NCI-H446 (cell line): ENCODE measurements at regions not wholly inside any gene's neighbourhood (a gene's known extent, or its start where the extent isn't known, plus 50 kb on each side); places are given as distances from the start of the nearest gene placed in this dataset.

Source experiments
- DNase-seq, 2 experiments: peaks; one replicate each; lab custom pipeline; 2025; lab: John Stamatoyannopoulos, UW

DNA sequence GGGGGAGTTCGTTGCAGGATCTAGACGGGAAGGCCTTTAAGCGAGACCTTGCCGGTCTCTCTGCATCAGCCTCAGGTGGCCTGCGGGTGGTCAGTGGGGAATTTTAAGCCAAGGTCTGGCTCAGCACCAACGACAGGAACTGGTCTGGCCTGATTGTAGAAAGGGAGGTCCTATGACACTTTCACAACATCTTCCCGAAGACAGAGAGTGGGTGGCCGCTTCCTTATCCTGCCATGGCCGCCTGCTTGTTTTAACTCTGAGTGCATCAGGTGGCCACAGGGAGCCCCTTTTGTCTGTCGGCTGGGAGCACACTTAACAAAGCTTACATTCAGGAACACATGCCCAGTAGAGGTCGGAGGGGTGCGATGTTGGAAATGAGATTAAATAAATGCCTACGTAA, 363.7 kb upstream of the MYT1L start:
- no peak for DNase-seq

DNA sequence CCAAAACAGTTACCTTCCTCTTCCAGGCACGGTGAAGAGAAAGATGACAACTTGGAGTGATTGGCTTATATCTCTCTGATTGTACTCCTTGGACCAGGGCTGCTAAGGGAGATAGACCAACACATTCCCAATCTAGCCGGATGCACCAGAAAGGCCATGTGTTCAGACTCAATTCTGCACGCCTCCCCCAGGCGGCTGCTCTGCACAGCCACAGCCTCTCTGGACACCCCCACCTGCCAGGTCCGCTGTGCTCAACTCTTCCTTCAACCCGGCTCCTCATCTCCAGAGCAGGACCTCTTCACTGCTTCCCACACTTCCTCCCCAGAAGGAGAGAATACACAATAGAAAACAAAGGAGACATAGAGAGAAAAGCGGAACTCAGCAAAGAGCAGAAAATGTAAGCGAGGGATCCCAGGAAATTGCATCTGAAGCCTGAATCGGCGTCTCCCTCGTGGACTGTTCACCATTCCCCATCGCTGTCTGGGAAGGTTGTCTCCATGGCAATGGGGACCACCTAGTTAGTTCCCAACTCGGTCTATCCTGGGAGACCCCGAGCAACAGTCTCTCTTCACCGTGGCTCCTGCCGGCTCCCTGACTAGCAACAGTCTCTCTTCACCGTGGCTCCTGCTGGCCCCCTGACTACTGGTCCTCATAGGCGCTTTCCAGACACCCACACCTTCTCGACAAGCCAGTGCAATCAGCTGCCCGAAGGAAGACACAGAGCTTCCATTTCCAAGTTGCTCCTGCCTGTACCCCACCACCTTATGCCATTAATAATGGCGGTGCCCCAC, 361.7 kb upstream of the MYT1L start:
- no peak for DNase-seq

DNA sequence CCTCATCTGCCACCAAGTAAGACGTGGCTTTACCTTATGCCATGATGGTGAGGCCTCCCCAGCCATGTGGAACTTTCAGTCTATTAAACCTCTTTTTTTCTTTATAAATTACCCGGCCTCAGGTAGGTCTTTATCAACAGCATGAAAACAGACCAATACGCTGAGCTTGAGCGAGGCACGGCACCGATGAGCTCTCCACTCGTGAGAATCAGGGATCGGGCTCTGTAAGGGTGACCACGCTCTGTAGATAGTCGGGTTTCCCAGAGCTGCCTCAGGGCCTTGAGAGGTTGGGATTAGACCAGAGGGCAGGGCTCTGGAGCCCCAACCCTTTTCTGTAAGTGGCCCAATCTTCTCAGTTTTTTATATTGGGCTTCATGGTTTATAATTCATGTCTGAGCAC, 360.3 kb upstream of the MYT1L start:
- DNase-seq, result no peak

DNA sequence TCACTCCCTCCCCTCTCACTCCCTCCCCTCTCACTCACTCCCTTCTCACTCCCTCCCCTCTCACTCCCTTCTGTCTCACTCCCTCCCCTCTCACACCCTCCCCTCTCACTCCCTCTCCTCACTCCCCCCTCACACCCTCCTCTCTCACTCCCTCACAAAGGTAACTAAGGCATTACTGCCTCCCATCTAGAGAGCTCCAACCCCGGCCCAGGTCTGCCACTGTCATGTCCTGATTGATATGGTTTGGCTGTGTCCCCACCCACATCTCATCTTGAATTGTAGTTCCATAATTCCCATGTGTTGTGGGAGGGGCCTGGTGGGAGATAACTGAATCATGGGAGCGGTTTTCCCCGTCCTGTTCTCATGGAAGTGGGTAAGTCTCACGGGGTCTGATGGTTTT, 359.9 kb upstream of the MYT1L start:
- no peak for DNase-seq

DNA sequence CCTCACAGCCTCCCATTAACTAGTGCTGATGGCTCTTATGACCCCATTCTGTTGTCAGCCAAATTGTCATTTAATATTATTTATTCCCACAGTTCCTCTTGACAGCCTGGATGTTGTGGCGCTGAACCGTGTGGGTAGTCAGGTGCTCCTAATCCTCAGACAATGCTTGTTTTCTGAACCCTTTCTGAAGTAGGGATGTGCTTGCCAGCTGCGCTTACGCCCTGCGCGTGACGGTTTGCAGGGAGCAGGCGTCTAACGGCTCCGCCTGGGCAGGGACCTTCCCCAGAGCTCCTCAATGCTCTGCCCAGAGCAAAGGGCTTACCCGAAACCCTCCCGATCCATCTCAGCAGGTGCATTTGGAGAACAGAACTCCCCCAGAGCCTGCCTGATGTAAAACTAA, 358.2 kb upstream of the MYT1L start:
- DNase-seq, result no peak

DNA sequence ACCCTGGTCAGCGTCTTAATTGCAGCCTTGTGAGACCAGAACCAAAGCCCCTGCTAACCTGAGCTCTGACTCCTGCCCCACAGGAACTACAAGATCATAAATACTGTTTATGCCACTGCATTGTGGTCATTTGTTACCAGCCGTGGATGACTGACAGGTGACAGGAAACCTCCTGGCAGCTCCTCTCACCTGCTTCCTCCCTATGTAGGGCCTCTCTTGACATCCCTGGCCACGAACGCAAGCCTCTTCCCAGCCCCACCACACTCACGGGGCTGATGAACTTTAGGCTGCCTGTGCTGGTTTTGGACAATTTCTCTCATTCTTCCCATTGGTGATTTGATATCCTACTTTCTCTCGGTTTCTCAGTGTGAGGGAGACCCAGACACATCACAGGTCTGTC, 357.2 kb upstream of the MYT1L start:
- no peak for DNase-seq

DNA sequence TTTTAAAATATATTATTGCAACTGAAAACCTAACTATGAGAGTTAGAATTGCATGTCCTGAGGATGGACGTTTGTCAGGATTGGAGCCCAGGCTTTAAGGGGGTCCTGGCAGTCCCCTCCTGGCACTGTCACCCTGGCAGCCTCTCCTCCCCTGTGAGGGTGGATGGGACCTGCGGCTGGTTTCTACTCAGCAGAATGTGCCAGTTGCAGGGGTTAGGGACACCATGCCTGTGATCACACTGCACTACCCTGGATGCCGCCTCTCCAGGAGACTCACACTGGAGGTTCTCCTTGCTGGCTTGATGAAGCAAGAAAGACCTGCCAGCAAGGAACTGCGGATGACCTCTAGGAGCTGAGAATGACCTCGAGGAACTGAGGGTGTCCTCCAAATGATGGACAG, 356.7 kb upstream of the MYT1L start:
- no peak for DNase-seq

DNA sequence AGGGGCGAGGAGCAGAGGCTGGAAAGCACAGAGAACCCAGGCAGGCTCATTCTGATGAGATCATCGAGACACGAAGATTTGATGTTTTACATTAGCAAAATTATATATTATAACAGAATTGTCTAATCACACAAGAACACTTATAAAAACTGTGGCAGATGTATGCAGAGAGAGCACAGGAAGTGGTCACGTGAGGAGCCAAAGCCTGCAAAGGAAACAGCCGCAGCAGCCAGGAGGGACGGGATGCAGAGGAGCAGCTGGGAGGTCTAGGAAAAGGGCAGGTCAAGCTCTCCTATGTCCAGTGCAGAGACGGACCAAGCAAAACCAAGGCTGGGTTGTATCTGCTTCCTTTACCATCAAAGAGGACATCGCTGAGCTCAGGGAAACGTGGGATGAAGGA, 355.1 kb upstream of the MYT1L start:
- DNase-seq, result no peak

DNA sequence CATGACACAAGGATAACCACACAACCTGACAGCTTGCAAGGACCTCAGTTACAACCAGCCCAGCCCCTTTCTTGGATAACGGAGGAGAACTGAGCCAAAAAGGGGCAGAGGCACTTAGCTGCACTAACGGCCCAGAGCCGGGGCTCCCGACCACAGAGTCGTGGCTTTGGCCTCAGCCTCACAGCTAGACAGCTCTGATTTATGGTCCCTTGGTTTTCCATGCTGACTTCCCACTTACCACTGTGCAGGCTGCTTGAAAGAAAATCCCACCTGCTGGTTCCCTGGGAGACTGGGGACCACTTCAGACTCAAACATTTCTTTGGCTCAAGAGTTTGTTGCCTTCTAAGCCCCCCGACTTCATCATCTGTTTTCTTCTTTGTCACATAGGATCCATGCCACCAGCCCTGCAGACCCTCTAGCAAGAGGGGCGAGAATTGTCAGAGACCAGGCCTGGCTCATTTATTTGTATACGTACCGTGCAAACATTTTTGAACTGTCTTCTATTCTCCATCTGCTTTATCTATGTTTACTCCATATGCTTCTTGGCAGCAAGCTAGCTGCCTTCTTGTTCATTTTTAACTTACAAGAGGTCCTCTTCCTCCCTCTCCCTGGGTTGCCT, 352.6 kb upstream of the MYT1L start:
- DNase-seq, result peak; percentile 21 to 59

DNA sequence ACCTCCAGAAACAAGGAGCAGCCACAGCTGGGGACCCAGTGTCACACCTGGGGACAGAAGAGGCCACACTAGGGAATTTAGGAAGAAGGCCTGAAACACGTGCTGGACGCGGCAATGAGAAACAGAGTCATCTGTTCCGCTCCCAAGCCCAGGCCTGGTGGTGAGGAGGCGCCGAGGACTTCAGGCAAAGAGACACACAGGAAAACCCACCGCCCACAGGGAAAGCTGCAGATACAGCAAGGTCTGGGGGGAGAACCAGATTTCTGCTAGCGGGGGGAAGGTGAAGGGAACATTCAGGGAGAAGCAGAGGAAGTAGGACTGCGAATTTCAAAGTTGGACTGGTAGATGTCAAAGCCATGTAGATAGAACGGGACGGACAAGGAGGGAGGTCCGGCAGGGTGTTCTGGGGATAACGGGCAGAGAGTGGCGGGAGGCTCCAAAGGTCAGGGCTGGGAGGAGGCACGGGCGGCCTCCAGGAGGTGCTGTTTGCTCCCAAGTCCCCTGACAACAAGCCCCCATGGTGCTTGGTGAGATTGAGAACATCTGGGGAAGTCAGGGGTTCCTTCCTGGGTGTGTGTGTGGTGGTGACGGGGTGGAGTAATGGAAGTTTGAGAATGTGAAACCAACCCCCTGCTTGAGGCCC, 351.7 kb upstream of the MYT1L start:
- no peak for DNase-seq

DNA sequence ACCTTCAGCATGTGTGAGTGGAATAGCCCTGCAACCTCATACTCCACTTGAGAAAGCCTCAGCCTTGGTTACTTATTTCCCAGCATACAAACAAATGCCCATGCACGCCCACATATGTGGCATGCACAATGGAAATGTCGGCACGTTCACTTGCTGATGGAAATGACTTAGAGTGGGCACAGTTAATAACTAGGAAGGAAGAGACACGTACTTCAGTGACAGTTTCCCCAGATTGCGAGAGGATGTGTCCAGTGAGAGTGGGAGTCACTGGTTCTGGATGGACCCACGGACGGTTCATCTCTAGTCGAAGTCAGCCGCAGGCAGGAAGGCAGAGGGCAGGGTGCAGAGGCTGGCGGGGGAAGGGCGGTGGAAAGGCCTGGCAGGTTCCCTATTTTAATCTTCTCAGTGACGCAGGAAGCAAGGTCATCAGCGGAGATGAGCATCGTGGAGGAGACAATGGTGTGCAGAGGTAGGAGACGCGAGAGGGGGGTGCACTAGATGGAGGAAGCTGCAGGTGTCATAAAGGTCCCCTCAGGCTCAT, 350.7 kb upstream of the MYT1L start:
- no peak for DNase-seq

DNA sequence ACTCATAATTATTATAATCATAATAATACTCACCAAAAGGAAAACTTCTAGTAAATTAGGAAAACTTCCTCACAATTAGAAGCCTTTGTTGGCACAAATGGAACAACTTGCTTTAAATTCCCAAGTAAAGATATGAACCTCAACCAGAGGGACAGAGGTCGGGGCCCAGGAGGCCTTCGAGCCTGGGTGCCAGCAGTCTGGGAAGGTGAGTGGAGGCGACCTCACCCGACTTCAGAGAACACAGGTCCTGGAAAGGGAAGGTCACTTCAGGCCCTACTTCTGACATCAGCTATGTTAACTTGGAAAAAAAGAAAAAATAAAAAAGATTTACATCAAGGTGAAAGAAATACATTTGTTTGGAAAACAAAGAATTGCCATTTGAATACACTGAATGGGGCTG, 350.0 kb upstream of the MYT1L start:
- no peak for DNase-seq

DNA sequence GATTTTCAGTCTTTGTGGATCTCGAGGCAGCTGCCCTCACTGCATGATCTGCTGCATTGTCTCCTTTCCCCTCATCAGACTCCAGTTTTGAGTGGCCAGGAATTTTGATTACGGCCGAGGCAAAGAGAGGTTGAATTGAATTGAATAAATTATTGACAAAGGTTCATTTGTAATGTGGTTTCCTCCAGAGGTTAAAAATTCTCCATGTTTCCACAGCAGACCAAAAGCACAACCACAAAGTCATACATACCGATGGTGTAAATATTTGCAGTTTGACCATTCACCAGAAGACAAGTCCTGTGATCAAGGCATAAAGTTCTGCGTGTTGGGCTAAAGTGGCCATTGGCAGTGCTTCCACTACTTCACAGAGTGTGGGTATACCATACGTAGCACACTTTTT, 343.8 kb upstream of the MYT1L start:
- no peak for DNase-seq

DNA sequence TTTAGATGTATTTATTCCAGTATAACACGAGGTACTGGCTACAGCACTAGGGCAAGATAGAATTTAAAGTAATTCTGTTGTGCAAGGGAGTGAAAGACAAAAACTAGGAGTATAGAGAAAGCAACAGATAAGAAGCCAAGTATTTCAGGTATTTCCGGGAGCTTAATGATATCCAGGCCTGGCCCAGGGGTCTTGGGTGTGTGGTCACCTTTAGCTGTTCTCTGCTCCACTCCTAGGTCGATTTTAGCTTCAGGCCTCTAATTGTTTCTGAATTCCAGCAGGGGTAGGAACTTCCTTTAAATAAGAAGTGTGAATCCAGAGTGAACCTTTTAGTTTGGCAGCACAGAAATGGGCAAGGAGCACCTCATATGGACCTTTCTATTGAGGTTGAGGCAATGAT, 342.3 kb upstream of the MYT1L start:
- DNase-seq, result no peak

DNA sequence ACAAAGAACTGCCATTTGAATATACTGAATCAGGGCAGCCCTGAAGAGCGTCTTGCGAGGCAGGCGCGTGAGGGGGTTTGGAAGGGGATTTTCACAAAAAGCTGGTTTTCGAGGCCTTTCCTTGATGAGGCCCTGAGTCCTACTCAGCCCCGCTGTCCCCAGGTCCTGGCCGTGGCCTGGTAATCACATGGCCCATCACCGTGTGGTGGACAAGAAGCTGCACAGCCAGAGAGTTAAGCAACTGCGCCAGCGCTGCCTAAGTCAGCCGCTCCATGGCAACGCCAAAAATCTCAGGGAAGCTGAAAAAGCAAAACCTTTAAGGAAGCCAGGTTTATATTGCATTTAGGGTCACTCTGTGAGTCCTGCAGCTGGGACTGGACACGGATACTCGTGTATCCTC, 341.2 kb upstream of the MYT1L start:
- DNase-seq, result no peak

DNA sequence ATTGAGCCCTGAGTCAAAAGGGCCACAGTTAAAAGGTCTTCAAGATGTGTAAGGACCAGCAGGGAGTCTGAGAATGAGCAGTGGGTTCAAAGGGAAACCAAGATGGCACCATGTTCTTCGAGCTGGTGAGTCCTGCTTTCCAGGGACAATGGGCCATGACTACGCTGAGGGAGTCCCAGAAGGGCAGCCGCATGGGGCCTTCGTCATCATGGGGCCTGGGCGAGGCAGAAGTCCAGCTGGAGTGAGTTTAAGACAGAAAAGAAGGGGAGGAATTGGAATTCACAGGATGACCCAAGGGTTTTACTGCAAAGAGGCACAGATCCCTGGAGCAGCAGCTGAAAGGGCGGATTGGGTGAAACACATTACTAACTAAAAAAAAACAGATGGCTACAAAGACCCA, 340.8 kb upstream of the MYT1L start:
- DNase-seq, result no peak

DNA sequence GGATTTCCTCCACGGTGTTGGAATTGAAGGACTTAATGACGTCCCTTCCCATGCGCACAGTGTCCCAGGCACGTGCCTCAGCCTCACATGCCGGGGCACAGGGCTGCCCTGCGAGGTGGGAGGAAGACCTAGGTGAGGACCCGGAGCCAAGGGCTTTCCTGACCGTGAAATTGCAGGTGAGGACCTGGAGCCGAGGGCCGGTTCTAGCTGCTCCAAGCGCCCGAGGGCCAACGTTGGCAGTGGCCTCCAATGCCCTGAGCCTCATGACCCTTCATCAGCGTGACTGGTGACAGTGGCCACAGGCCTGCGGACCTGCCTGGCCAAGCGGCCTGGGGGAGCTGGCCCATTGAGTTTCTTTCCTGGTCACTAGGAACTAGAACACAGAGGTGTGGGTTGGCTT, 338.2 kb upstream of the MYT1L start:
- DNase-seq, result no peak

DNA sequence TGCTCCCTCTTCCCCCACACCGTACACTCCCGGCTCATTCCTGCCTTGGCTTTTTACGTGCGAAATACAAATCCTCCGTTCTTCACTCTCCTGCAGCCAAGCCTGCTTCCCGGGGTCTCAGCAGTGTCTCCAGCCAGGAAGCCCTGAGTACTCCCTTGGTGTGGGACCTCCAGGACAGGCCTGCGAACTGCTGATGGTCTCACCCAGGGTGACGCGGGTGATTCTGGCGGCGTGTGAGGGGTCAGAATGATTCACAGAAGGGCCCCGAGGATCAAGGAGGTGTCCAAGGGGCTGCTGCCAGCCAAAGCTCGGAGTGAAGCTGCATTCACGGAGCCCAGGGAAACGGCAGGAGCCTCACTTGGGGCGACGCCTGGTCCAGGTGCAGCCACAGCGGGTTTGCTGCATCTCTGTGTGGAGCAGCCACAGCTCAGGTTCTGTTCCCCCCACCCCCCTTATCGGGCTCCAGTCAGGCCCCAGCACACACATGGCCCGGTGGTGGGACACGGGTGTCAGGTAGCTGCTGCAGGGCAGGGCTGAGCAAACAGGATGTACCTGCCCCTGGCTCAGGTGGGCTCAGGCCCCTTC, 337.7 kb upstream of the MYT1L start:
- DNase-seq, result no peak

DNA sequence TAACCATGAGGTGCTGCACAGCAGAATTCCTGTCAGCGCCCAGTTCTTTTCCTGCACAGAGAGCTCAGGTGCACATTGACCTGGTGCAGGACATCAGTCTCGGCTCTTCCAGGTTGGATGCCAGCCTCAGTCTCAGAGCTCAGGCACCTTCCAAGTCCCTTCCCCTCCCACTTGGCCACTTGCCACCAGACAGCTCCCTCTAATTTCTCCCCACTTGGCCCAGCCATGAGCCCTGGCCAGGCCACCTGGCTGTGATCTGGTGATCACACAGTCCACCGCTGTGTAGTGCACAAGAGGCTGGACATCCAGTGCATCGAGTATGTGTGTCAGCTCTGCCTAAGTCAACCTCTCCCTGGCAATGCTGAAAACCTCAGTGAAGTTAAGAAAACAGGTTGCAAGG, 336.6 kb upstream of the MYT1L start:
- no peak for DNase-seq

DNA sequence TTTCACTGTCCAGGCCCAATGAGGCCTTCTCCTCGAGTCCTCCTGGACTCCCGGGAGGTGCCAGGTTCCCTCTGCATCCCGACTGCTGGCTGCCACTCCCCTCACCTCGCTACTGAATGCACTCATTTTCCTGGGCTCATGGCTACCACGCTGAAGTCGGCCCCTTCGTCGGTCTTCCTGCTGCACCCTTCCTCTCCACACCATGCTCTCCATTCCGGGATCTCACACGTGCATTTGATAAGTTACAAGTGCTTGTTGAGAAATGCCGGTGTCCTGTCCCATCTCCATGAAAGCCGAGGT, 334.7 kb upstream of the MYT1L start:
- DNase-seq, result no peak

DNA sequence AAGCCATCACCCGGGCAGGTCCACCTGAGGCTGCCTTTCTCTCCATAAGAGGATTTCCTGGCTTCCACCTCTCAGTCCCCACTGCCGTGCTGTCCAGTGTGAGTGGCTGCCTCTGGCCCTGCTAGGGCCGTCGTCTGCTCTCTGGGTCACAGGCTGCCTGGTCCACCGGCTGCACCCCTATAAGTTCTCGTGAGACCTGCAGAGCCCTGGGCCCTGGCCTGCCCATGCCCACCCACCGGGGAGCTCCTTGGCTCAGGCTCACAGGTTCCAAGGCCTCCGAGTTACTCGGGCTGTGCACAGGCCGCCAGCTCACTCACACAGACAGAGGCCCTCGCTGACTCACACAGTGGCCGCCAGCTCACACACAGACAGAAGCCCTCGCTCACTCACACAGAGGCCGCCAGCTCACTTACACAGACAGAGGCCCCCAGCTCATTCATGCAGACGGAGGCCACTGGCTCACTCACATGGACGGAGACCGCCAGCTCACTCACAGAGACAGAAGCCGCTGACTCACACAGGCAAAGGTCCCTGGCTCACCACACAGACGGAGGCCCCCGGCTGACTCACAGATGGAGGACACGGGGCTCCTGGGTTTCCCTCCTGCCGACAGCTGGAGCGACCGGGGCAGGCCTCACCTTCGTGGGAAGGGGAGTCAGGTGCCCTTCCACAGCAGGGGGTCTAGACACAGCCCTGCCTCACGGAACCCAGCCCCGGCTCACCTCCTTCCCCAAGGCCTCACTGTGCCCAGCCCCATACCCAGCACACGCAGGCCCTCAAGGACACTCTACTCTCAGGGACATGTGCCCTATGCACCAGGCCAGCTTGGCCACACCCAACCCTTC, 334.1 kb upstream of the MYT1L start:
- peak in 1 of 2 experiments; percentile 71 for DNase-seq

DNA sequence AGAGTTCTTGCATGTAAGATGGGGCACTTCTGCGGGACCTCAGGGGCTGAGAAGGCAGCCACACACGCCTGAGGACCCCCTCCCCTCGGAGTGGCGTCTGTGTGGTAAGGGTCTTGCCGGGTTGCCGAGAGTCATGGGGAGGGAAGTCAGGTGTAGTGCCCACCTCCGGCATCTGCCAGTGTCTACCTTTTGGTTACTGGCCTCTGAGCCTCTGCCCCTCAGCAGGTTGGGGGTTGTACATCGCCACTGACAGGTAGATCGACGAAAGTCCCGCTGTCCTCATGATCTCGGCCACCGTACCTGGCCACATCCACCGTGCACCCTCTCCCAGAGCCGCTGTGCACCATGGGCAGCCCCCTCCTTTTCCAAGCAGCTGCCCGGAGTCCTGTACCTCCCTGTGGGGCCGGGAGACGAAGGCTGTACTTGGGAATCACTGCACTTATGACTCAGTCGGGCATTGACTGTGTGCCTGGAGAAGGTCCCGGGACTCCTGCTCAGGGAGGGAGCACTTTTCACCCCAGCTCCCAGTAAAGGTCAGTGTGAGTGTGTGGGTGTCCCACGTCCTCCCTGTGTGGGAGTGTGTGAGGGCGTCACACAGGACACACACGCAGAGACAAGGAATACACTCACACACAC, 332.4 kb upstream of the MYT1L start:
- DNase-seq, result no peak
